Ishikawa (cell line): ENCODE measurements at regions not wholly inside any gene's neighbourhood (a gene's known extent, or its start where the extent isn't known, plus 50 kb on each side); places are given as distances from the start of the nearest gene placed in this dataset.

Experiments used
- CEBPB ChIP-seq: IDR thresholded peaks from 2 replicates; pipeline ENCODE4 v1.6.1; 2012
- CREB1 ChIP-seq: IDR thresholded peaks from 2 replicates; pipeline ENCODE4 v1.6.1; 2012; ENCODE audit warnings: low read depth
- EGR1 ChIP-seq: IDR thresholded peaks from 2 replicates; pipeline ENCODE4 v1.6.1; 2012
- EP300 ChIP-seq: IDR thresholded peaks from 2 replicates; pipeline ENCODE4 v1.6.1; 2012; ENCODE audit warnings: borderline replicate concordance
- FOXM1 ChIP-seq: IDR thresholded peaks from 2 replicates; pipeline ENCODE4 v1.6.1; 2012; ENCODE audit warnings: low read depth, borderline replicate concordance
- MAX ChIP-seq: IDR thresholded peaks from 2 replicates; pipeline ENCODE4 v1.6.1; 2012
- NFIC ChIP-seq: IDR thresholded peaks from 2 replicates; pipeline ENCODE4 v1.6.1; 2012
- RAD21 ChIP-seq: IDR thresholded peaks from 2 replicates; pipeline ENCODE4 v1.6.1; 2012; ENCODE audit warnings: low read depth
- REST ChIP-seq: IDR thresholded peaks from 2 replicates; pipeline ENCODE4 v1.6.1; 2012; ENCODE audit warnings: low read depth, mild to moderate bottlenecking
- TAF1 ChIP-seq: IDR thresholded peaks from 2 replicates; pipeline ENCODE4 v1.6.1; 2012; ENCODE audit warnings: low read depth, mild to moderate bottlenecking
- TCF12 ChIP-seq: IDR thresholded peaks from 2 replicates; pipeline ENCODE4 v1.6.1; 2012; ENCODE audit warnings: low read depth
- TEAD4 ChIP-seq: IDR thresholded peaks from 2 replicates; pipeline ENCODE4 v1.6.1; 2012
- USF1 ChIP-seq: IDR thresholded peaks from 2 replicates; pipeline ENCODE4 v1.6.1; 2012
- YY1 ChIP-seq: IDR thresholded peaks from 2 replicates; pipeline ENCODE4 v1.6.1; 2012; ENCODE audit warnings: low read depth
- ZBTB7A ChIP-seq: IDR thresholded peaks from 2 replicates; pipeline ENCODE4 v1.6.1; 2012; ENCODE audit warnings: low read depth

DNA sequence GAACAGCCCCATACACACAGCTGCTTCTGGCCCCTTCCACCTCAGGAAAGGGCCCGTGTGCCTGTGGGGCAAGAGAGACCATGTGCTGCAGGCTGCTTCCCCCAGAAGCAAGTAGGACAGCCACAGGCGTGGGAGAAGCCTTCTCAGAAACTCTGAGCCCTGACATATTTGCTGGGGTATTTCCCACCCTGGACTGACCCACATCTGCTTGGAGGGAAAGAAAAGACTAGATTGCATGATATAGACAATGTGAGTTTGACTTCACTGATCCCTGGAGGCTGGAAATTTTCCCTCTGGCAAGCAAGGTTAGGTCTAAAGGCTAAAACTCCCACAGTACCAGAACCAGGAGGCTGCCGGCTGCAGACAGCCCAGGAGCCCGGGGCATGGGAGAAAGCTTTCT is 213.3 kb upstream of the SSTR4 start:
- TF ChIP-seq TEAD4: no peak
- no peak for TF ChIP-seq EGR1
- TF ChIP-seq CEBPB: no peak
- no peak for TF ChIP-seq ZBTB7A
- TF ChIP-seq YY1: no peak
- TF ChIP-seq FOXM1: no peak
- no peak for TF ChIP-seq MAX
- no peak for TF ChIP-seq NFIC
- no peak for TF ChIP-seq CREB1
- no peak for TF ChIP-seq RAD21
- TF ChIP-seq REST: no peak
- TF ChIP-seq EP300: no peak
- no peak for TF ChIP-seq TCF12

DNA sequence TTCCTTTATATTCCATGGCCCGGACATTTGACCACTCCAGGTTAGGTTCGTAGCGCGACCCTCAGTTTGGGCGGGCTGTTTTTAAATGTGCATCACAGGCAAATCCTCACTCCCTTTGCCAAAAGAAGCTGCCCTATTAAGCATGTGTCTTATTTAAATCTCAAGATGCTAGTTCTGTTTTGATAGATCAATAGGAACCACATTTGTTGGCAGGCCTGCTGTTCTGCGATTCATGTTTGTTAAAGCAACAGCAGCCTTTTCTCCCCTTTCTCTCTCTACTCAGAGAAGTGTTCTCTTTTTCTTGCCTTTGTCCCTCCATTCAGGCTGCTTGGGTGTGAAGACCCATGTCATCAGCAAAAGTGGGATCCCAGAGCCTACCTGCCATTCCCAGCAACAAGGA is 212.0 kb upstream of the SSTR4 start:
- TF ChIP-seq REST (no peak), YY1 (no peak), MAX (no peak), CREB1 (no peak), TCF12 (no peak), ZBTB7A (no peak), TEAD4 (no peak), NFIC (no peak), USF1 (no peak), RAD21 (no peak), EP300 (no peak), CEBPB (no peak), EGR1 (no peak), TAF1 (no peak), FOXM1 (no peak)

DNA sequence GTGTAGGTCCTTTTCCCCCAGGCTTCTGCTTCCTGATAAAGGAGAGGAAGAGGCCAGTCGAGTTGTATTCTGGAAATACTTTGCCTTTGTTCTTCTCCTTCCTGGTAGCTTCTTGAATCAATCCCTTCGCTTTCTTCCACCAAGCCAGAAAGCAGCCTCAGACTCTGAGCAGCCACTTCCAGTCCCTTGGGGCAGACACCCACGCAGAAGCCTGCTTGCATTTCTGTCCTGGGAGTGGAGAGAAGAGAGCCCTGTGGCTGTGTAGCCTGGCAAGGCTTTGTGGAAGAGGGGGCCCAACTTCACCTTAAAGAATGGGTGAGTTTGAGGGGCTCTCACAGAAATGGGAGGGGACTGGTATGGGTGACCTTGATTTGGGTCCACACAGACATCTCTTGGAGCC is 211.0 kb upstream of the SSTR4 start:
- no peak for TF ChIP-seq YY1
- TF ChIP-seq REST: no peak

DNA sequence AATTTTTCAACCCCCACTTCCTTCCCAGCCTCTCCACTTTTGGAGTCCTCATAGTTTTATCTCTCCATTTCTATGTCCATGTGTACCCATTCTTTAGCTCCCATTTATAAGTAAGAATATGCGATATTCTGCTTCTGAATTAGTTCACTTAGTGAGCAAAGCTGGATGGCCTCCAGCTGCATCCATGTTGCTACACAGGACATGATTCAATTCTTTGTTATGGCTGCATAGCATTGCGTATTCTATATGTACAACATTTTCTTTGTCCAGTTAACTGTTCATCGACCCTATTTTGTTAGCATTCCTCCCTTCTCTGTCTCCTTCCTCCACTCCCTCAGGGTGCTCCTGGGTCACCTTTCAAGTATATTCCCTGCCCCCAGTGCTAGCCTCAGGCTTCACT is 210.0 kb upstream of the SSTR4 start:
- TF ChIP-seq CEBPB (no peak), YY1 (no peak), FOXM1 (no peak), MAX (no peak), ZBTB7A (no peak), TEAD4 (no peak), TCF12 (no peak), REST (no peak), EP300 (no peak), RAD21 (no peak), EGR1 (no peak), NFIC (no peak)
